SK-N-SH treated with all-trans-retinoic acid at 6 μM for 48 hours (cell line): ENCODE measurements at regions not wholly inside any gene's neighbourhood (a gene's known extent, or its start where the extent isn't known, plus 50 kb on each side); places are given as distances from the start of the nearest gene placed in this dataset.

Source experiments
- ARNTL ChIP-seq: fragments of 450-650 bp; formaldehyde crosslinking; IDR thresholded peaks from 2 replicates; pipeline ENCODE4 v1.5.0; 2020; ENCODE audit warnings: low read depth, mild to moderate bottlenecking, moderate library complexity, borderline replicate concordance
- CREB5 ChIP-seq: fragments of 250-450 bp; sonication (Bioruptor Pico); IDR thresholded peaks from 2 replicates; pipeline ENCODE4 v1.5.1; 2020; ENCODE audit warnings: low read depth, mild to moderate bottlenecking, moderate library complexity
- PATZ1 ChIP-seq: fragments of 250-450 bp; sonication (Bioruptor Pico); IDR thresholded peaks from 2 replicates; pipeline ENCODE4 v1.8.0; 2020; ENCODE audit warnings: mild to moderate bottlenecking, moderate library complexity, borderline replicate concordance
- RARB ChIP-seq: fragments of 250-450 bp; sonication (Bioruptor Pico); IDR thresholded peaks from 2 replicates; pipeline ENCODE4 v1.8.0; 2021; ENCODE audit warnings: mild to moderate bottlenecking, moderate library complexity
- TCF4 ChIP-seq: fragments of 250-450 bp; sonication (Bioruptor Pico); IDR thresholded peaks from 2 replicates; pipeline ENCODE4 v1.8.0; 2021; ENCODE audit warnings: mild to moderate bottlenecking, moderate library complexity, borderline replicate concordance
- ZFP30 ChIP-seq: fragments of 450-650 bp; formaldehyde crosslinking; IDR thresholded peaks from 2 replicates; pipeline ENCODE4 v1.5.0; 2022; ENCODE audit warnings: mild to moderate bottlenecking, moderate library complexity
- TF ChIP-seq, protein P1 (sequence below): fragments of 250-450 bp; sonication (Bioruptor Pico); IDR thresholded peaks from 2 replicates; pipeline ENCODE4 v1.5.0; 2020; ENCODE audit warnings: mild to moderate bottlenecking, moderate library complexity

DNA sequence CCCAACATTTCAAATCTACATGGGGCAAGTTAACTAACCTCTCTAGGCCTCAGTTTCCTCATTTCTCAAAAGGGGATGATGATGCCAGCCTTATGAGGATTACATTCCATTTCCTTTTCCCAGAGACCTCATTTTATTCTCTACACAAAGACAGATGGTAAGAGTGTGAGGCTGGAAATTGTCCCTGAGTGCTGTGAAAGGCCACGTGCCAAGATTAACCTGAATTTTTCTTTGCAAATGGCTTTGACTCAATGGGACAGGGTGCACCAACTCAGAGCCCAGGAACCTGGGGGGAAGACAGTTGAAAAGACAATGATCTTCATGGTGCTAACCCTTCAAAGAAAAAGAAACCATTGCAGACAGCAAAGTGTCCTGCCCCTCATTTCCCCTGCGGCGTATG lies 332.8 kb downstream of the TMEM114 start:
- TF ChIP-seq, protein P1, sequence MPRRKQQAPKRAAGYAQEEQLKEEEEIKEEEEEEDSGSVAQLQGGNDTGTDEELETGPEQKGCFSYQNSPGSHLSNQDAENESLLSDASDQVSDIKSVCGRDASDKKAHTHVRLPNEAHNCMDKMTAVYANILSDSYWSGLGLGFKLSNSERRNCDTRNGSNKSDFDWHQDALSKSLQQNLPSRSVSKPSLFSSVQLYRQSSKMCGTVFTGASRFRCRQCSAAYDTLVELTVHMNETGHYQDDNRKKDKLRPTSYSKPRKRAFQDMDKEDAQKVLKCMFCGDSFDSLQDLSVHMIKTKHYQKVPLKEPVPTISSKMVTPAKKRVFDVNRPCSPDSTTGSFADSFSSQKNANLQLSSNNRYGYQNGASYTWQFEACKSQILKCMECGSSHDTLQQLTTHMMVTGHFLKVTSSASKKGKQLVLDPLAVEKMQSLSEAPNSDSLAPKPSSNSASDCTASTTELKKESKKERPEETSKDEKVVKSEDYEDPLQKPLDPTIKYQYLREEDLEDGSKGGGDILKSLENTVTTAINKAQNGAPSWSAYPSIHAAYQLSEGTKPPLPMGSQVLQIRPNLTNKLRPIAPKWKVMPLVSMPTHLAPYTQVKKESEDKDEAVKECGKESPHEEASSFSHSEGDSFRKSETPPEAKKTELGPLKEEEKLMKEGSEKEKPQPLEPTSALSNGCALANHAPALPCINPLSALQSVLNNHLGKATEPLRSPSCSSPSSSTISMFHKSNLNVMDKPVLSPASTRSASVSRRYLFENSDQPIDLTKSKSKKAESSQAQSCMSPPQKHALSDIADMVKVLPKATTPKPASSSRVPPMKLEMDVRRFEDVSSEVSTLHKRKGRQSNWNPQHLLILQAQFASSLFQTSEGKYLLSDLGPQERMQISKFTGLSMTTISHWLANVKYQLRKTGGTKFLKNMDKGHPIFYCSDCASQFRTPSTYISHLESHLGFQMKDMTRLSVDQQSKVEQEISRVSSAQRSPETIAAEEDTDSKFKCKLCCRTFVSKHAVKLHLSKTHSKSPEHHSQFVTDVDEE (CRISPR knock-in tag): no peak
- TF ChIP-seq CREB5 (CRISPR knock-in tag) (no peak), PATZ1 (CRISPR knock-in tag) (no peak), ZFP30 (CRISPR knock-in tag) (no peak), TCF4 (CRISPR knock-in tag) (no peak), ARNTL (no peak), RARB (CRISPR knock-in tag) (no peak)
